Mesendoderm (in vitro differentiated cells): ENCODE measurements at regions not wholly inside any gene's neighbourhood (a gene's known extent, or its start where the extent isn't known, plus 50 kb on each side); places are given as distances from the start of the nearest gene placed in this dataset.

Source experiments
- DNase-seq: peaks from one replicate; pipeline ENCODE4 v3.0.0; 2013
- H2AK5ac ChIP-seq: 2 replicates; pipeline ENCODE4 v1.6.1; 2013; ENCODE audit warnings: low read length, inconsistent platforms
- H2BK120ac ChIP-seq: 2 replicates; pipeline ENCODE4 v1.6.1; 2013; ENCODE audit warnings: low read depth, mild to moderate bottlenecking, low read length, moderate library complexity, mixed read lengths
- H2BK15ac ChIP-seq: replicated peaks from 2 replicates; pipeline ENCODE4 v1.6.1; 2013; ENCODE audit warnings: low read depth, mild to moderate bottlenecking, moderate library complexity
- H2BK5ac ChIP-seq: 2 replicates; pipeline ENCODE4 v1.6.1; 2013; ENCODE audit warnings: low read length, inconsistent platforms
- H3K18ac ChIP-seq: 2 replicates; pipeline ENCODE4 v1.6.1; 2013; ENCODE audit warnings: mild to moderate bottlenecking, low read length, mixed read lengths
- H3K23ac ChIP-seq: one replicate; pipeline ENCODE4 v1.6.1; 2013; ENCODE audit warnings: low read length
- H3K27ac ChIP-seq: 2 replicates; pipeline ENCODE4 v1.5.1; 2013; ENCODE audit warnings: low read depth, mild to moderate bottlenecking, inconsistent platforms, low read length, moderate library complexity
- H3K27me3 ChIP-seq: 2 replicates; pipeline ENCODE4 v1.6.1; 2013; ENCODE audit warnings: low read length, control low read depth, mild to moderate bottlenecking, inconsistent platforms; ENCODE audit not compliant: insufficient read depth, poor library complexity
- H3K36me3 ChIP-seq: 2 replicates; pipeline ENCODE4 v1.6.1; 2013; ENCODE audit warnings: low read length, inconsistent platforms; ENCODE audit not compliant: control insufficient read depth, insufficient read depth
- H3K4ac ChIP-seq: one replicate; pipeline ENCODE4 v1.6.1; 2013; ENCODE audit warnings: low read depth, mild to moderate bottlenecking, low read length, moderate library complexity
- H3K4me1 ChIP-seq: 2 replicates; pipeline ENCODE4 v1.6.1; 2013; ENCODE audit warnings: low read depth, low read length, inconsistent platforms; ENCODE audit not compliant: control insufficient read depth
- H3K4me2 ChIP-seq: 2 replicates; pipeline ENCODE4 v1.6.1; 2013; ENCODE audit warnings: low read length
- H3K4me3 ChIP-seq: 2 replicates; pipeline ENCODE4 v1.5.1; 2013; ENCODE audit warnings: mild to moderate bottlenecking, low read length
- H3K56ac ChIP-seq: one replicate; pipeline ENCODE4 v1.6.1; 2013; ENCODE audit warnings: low read length
- H3K79me1 ChIP-seq: 2 replicates; pipeline ENCODE4 v1.6.1; 2013; ENCODE audit warnings: low read length, inconsistent platforms
- H3K79me2 ChIP-seq: 2 replicates; pipeline ENCODE4 v1.6.1; 2013; ENCODE audit warnings: mild to moderate bottlenecking, low read length; ENCODE audit not compliant: control insufficient read depth, insufficient read depth
- H3K9ac ChIP-seq: 2 replicates; pipeline ENCODE4 v1.6.1; 2013; ENCODE audit warnings: low read length, inconsistent platforms
- H4K5ac ChIP-seq: one replicate; pipeline ENCODE4 v1.6.1; 2013; ENCODE audit warnings: low read length
- H4K8ac ChIP-seq: one replicate; pipeline ENCODE4 v1.6.1; 2013; ENCODE audit warnings: low read depth, mild to moderate bottlenecking, control low read depth, low read length, moderate library complexity
- WGBS: extraction: QIAGEN DNeasy Blood & Tissue Kit; methylation state at CpG from one replicate; pipeline ENCODE4 v1.1.7; 2013; ENCODE audit warnings: low lambda C conversion rate, missing lambda C conversion rate; ENCODE audit not compliant: insufficient coverage; ENCODE audit errors: extremely low coverage; 5-methylcytosine and 5-hydroxymethylcytosine counted together

GRCh38 chr16:64437706-64438324, 684.0 kb downstream of the CDH11 start:
- no peak for DNase-seq
- WGBS: no CpG with 5 or more reads among the region's 9 CpGs
- no peak overlapping the region for H3K9ac ChIP-seq

GRCh38 chr16:64434526-64435069, 687.3 kb downstream of the CDH11 start:
- H3K4me2 ChIP-seq: no peak overlapping the region
- no peaks in the 10 kb centered on the region for H3K27me3 ChIP-seq
- no peaks in the 10 kb centered on the region for H3K79me1 ChIP-seq
- H2BK5ac ChIP-seq: no peak overlapping the region
- H3K9ac ChIP-seq: no peak overlapping the region
- no peak overlapping the region for H4K5ac ChIP-seq
- no peak overlapping the region for H3K4me3 ChIP-seq
- H3K79me2 ChIP-seq: no peaks in the 10 kb centered on the region
- no peak overlapping the region for H3K56ac ChIP-seq
- H3K27ac ChIP-seq: no peak overlapping the region
- no CpG with 5 or more reads among the region's 4 CpGs for WGBS
- no peak overlapping the region for H3K23ac ChIP-seq
- H3K4me1 ChIP-seq: no peaks in the 10 kb centered on the region
- H2AK5ac ChIP-seq: no peak overlapping the region
- H4K8ac ChIP-seq: no peak overlapping the region
- no peak overlapping the region for H2BK120ac ChIP-seq
- no peak overlapping the region for H3K18ac ChIP-seq
- no peak overlapping the region for H2BK15ac ChIP-seq
- no peaks in the 10 kb centered on the region for H3K36me3 ChIP-seq
- no peak for DNase-seq
- H3K4ac ChIP-seq: no peak overlapping the region

More at GRCh38 chr16:64437706-64438324, 684.0 kb downstream of the CDH11 start:
- no peaks in the 10 kb centered on the region for H3K27me3 ChIP-seq
- no peak overlapping the region for H4K8ac ChIP-seq
- no peak overlapping the region for H3K27ac ChIP-seq
- no peak overlapping the region for H2BK5ac ChIP-seq
- H3K23ac ChIP-seq: no peak overlapping the region
- H3K4ac ChIP-seq: no peak overlapping the region
- no peak overlapping the region for H2BK15ac ChIP-seq
- no peaks in the 10 kb centered on the region for H3K79me2 ChIP-seq
- H3K79me1 ChIP-seq: no peaks in the 10 kb centered on the region
- no peak overlapping the region for H3K4me2 ChIP-seq
- no peak overlapping the region for H2BK120ac ChIP-seq
- H3K4me3 ChIP-seq: no peak overlapping the region
- H2AK5ac ChIP-seq: no peak overlapping the region
- H3K56ac ChIP-seq: no peak overlapping the region
- H4K5ac ChIP-seq: no peak overlapping the region
- H3K4me1 ChIP-seq: no peaks in the 10 kb centered on the region
- peak overlapping the region; percentile 39 for H3K18ac ChIP-seq
- no peaks in the 10 kb centered on the region for H3K36me3 ChIP-seq

- Histone ChIP-seq H4K8ac (no peak overlapping the region), H3K56ac (no peak overlapping the region), H3K9ac (no peak overlapping the region), H3K27me3 (no peaks in the 10 kb centered on the region), H3K4me1 (no peaks in the 10 kb centered on the region), H3K27ac (no peak overlapping the region), H3K4me3 (no peak overlapping the region), H3K4me2 (no peak overlapping the region), H2BK120ac (no peak overlapping the region), H2BK5ac (no peak overlapping the region), H2AK5ac (no peak overlapping the region), H2BK15ac (no peak overlapping the region), H3K79me2 (no peaks in the 10 kb centered on the region), H4K5ac (no peak overlapping the region), H3K36me3 (no peaks in the 10 kb centered on the region), H3K4ac (no peak overlapping the region), H3K18ac (no peak overlapping the region), H3K79me1 (no peaks in the 10 kb centered on the region), H3K23ac (no peak overlapping the region)
- no CpG with 5 or more reads among the region's 5 CpGs for WGBS
- no peak for DNase-seq
Observed at GRCh38 chr16:64428463-64429113, 693.3 kb downstream of the CDH11 start.

GRCh38 chr16:64426131-64426666, 695.7 kb downstream of the CDH11 start:
- no peak for DNase-seq
- H3K4ac ChIP-seq: no peak overlapping the region
- no peak overlapping the region for H3K27ac ChIP-seq
- H2BK120ac ChIP-seq: no peak overlapping the region
- no peaks in the 10 kb centered on the region for H3K79me1 ChIP-seq
- no peak overlapping the region for H2BK15ac ChIP-seq
- no peaks in the 10 kb centered on the region for H3K4me1 ChIP-seq
- no CpG with 5 or more reads among the region's 3 CpGs for WGBS
- H3K23ac ChIP-seq: no peak overlapping the region
- H3K4me3 ChIP-seq: no peak overlapping the region
- H4K8ac ChIP-seq: no peak overlapping the region
- no peak overlapping the region for H2AK5ac ChIP-seq
- no peak overlapping the region for H3K56ac ChIP-seq
- H3K18ac ChIP-seq: no peak overlapping the region
- no peaks in the 10 kb centered on the region for H3K27me3 ChIP-seq
- H3K36me3 ChIP-seq: no peaks in the 10 kb centered on the region
- H2BK5ac ChIP-seq: no peak overlapping the region
- H3K79me2 ChIP-seq: no peaks in the 10 kb centered on the region
- no peak overlapping the region for H3K9ac ChIP-seq
- H4K5ac ChIP-seq: no peak overlapping the region
- H3K4me2 ChIP-seq: no peak overlapping the region

GRCh38 chr16:64425381-64425780, 696.5 kb downstream of the CDH11 start:
- H3K79me2 ChIP-seq: no peaks in the 10 kb centered on the region
- H3K4ac ChIP-seq: no peak overlapping the region
- H4K5ac ChIP-seq: no peak overlapping the region
- H2BK5ac ChIP-seq: no peak overlapping the region
- no peak overlapping the region for H3K27ac ChIP-seq
- no peak overlapping the region for H3K56ac ChIP-seq
- no peaks in the 10 kb centered on the region for H3K4me1 ChIP-seq
- H2BK120ac ChIP-seq: no peak overlapping the region
- no peak overlapping the region for H3K23ac ChIP-seq
- no peaks in the 10 kb centered on the region for H3K27me3 ChIP-seq
- no peak for DNase-seq
- no peak overlapping the region for H3K18ac ChIP-seq
- no peak overlapping the region for H2BK15ac ChIP-seq
- H3K36me3 ChIP-seq: no peaks in the 10 kb centered on the region
- no peak overlapping the region for H3K9ac ChIP-seq
- H3K79me1 ChIP-seq: no peaks in the 10 kb centered on the region
- H4K8ac ChIP-seq: no peak overlapping the region
- no peak overlapping the region for H3K4me3 ChIP-seq
- H3K4me2 ChIP-seq: no peak overlapping the region
- no peak overlapping the region for H2AK5ac ChIP-seq
